GM21390 (cell line): ENCODE measurements at regions not wholly inside any gene's neighbourhood (a gene's known extent, or its start where the extent isn't known, plus 50 kb on each side); places are given as distances from the start of the nearest gene placed in this dataset.
"Not testable (repeated sequence)": the region's sequence is repeated elsewhere in the genome, so short reads cannot be mapped to it uniquely, and the experiment has no call there.

Experiments used
- ATAC-seq: cut with Tn5 transposase; IDR thresholded peaks from one replicate; pipeline ENCODE4 v1.9.1; 2021; ENCODE audit not compliant: unreplicated experiment

GRCh38 chr3:102361101-102361500 is 73.7 kb upstream of the ZPLD1 start:
- ATAC-seq: no peak

- ATAC-seq: not testable (repeated sequence)
Observed at GRCh38 chr3:102366116-102366515, 68.7 kb upstream of the ZPLD1 start.

DNA sequence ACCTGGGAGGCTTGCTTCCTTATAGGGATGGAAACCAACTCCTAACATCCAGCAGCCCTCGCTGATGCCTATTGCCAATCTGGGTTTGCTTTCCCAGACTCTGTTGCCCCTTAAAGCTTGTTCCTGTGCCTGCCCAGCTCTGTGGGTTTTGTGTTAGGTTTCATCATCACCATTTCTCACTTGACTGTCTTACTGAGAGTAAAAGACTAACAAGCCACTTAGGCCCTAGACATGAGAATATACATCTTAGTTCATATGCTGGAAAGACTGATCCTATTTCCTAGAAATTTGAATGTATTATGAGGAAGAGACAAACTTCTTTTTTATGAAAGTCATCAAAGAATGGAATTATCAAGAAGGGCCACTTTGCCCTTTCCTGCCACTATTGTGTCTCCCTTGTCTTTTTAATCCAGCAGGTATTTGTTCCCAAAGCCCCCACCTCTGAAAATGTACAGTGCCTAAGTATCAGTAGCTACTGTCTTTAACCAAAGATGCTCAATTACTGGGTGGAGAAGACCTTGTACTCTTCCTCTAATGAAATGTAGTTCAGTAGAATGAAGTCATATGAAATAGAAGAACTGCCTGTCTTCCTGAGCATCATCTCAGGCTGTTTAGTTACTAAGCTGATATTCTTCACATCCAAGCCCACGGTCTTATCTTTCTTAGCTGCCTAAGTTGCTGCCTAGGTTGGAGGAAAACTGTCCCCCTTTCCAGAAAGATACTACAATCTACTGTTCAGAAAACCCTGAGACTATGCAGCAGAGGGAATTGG is 59.8 kb upstream of the ZPLD1 start:
- ATAC-seq: no peak

GRCh38 chr3:102378216-102378615 is 56.6 kb upstream of the ZPLD1 start:
- ATAC-seq: no peak

DNA sequence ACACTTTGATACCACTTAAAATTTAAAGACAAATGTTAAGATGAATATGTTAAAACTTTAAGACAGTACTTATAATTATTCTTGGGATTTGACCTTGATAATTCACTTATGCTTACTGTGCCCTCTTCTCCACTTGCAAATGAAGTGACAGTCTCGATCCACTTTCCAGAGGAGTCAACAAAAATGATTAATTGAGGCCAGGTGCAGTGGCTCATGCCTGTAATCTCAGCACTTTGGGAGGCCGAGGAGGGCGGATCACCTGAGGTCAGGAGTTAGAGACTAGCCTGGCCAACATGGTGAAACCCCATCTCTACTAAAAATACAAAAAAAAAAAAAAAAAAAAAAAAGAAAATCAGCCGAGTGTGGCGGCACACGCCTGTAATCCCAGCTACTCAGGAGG is 52.6 kb upstream of the ZPLD1 start:
- not testable (repeated sequence) for ATAC-seq
